HL-60 (cell line): ENCODE measurements at regions not wholly inside any gene's neighbourhood (a gene's known extent, or its start where the extent isn't known, plus 50 kb on each side); places are given as distances from the start of the nearest gene placed in this dataset.

Experiments used
- POLR2AphosphoS5 ChIP-seq: IDR thresholded peaks from 2 replicates; pipeline ENCODE4 v1.6.1; 2012; ENCODE audit warnings: low read depth
- TF ChIP-seq, protein P1 (sequence below): IDR thresholded peaks from one replicate; pipeline ENCODE4 v1.5.1; 2011; ENCODE audit warnings: low read length, control low read depth, inconsistent platforms; ENCODE audit not compliant: insufficient read depth

GRCh38 chr5:147167529-147167928 is 67.3 kb upstream of the STK32A start:
- TF ChIP-seq, protein P1, sequence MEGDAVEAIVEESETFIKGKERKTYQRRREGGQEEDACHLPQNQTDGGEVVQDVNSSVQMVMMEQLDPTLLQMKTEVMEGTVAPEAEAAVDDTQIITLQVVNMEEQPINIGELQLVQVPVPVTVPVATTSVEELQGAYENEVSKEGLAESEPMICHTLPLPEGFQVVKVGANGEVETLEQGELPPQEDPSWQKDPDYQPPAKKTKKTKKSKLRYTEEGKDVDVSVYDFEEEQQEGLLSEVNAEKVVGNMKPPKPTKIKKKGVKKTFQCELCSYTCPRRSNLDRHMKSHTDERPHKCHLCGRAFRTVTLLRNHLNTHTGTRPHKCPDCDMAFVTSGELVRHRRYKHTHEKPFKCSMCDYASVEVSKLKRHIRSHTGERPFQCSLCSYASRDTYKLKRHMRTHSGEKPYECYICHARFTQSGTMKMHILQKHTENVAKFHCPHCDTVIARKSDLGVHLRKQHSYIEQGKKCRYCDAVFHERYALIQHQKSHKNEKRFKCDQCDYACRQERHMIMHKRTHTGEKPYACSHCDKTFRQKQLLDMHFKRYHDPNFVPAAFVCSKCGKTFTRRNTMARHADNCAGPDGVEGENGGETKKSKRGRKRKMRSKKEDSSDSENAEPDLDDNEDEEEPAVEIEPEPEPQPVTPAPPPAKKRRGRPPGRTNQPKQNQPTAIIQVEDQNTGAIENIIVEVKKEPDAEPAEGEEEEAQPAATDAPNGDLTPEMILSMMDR, result no peak
- TF ChIP-seq POLR2AphosphoS5, result no peak
